ENCODE measurements at regions not wholly inside any gene's neighbourhood (a gene's known extent, or its start where the extent isn't known, plus 50 kb on each side); places are given as distances from the start of the nearest gene placed in this dataset.

GRCh38 chr20:48141660-48142515 is 356.6 kb upstream of the SULF2 start:
- no peak for TF ChIP-seq CTCF (IDR thresholded peaks at IDR 0.05)
- no peak for TF ChIP-seq POLR2A (IDR thresholded peaks at IDR 0.05)

All from right lobe of liver (tissue), 4 donors.